ENCODE measurements at regions not wholly inside any gene's neighbourhood (a gene's known extent, or its start where the extent isn't known, plus 50 kb on each side); places are given as distances from the start of the nearest gene placed in this dataset.

DNA sequence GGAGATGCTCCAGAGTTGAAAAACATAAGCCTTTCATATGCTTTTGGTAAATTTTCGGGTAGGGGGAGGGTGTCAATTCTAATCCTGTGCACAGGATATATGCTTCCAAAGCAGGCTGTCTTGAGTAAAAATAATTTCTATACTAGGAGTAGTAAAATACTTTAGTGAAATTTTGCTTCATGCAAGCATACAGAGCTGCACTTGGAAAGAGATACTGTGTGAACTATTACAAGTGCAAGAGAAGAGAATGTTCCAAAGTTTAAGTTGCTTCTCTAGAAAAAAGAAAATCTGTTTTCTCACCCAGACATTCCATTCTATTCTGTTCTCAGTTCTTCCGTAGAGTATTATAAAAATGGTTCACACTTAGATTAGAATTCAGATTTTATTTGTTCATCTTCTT, 324.6 kb upstream of the AADAT start:
- H3K27me3 ChIP-seq (replicated peaks; ENCODE audit: control insufficient read depth, insufficient read depth, low read length) = no peaks in the 10 kb centered on the region
- H3K9ac ChIP-seq (ENCODE audit: low read length) = no peak overlapping the region
- H3K4me3 ChIP-seq (ENCODE audit: low read length) = no peak overlapping the region
- no peaks in the 10 kb centered on the region for H3K36me3 ChIP-seq (ENCODE audit: control insufficient read depth, insufficient read depth, low read length, severe bottlenecking)
- no peaks in the 10 kb centered on the region for H3K4me1 ChIP-seq (ENCODE audit: control insufficient read depth, insufficient read depth, low read length)
- no peak for DNase-seq (ENCODE audit: low read depth)
- H3K9me3 ChIP-seq (ENCODE audit: control insufficient read depth, low read length) = no peaks in the 10 kb centered on the region

DNA sequence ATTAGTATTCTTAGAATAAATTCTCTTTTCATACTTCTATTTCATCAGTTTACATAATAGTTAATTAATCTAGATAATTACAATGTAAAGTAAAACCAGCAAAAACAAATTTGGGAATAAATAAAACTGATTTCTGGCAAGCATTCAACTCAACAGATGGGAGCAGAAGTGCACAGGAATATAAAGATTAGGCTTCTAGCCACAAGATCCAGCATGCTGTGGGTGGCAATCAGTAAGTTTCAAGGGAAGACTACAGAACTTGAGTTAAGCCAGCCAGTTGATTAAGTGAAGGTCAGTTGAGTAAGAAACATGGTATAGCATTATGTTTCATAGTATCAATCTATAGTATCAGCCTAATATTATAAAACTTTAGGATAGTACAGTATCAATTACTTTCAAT, 324.2 kb upstream of the AADAT start:
- H3K4me1 ChIP-seq (ENCODE audit: control insufficient read depth, insufficient read depth, low read length) = no peaks in the 10 kb centered on the region
- H3K27me3 ChIP-seq (replicated peaks; ENCODE audit: control insufficient read depth, insufficient read depth, low read length) = no peaks in the 10 kb centered on the region
- no peak for DNase-seq (ENCODE audit: low read depth)
- no peak overlapping the region for H3K4me3 ChIP-seq (ENCODE audit: low read length)
- no peak overlapping the region for H3K9ac ChIP-seq (ENCODE audit: low read length)
- H3K9me3 ChIP-seq (ENCODE audit: control insufficient read depth, low read length) = no peaks in the 10 kb centered on the region
- no peaks in the 10 kb centered on the region for H3K36me3 ChIP-seq (ENCODE audit: control insufficient read depth, insufficient read depth, low read length, severe bottlenecking)

DNA sequence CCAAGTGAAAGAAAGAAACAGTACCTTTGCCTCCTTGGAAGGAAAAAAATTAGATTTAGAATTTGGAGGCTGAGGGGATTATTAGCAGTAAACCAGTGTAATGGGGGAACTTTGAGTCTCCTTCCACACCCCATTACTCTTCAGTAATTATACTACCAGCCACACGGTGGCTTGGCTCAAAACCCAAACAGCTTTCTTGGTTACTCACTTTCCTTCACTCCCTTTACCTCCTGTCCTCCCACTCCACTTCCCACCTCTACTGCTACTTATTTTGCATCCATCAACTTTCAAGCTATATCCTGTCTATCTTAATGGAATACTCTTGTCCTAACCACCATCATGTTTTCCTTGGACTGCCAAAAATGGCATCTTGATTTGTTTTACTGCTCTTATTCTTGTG, 310.6 kb upstream of the AADAT start:
- H3K4me1 ChIP-seq (ENCODE audit: control insufficient read depth, insufficient read depth, low read length) = no peaks in the 10 kb centered on the region
- H3K36me3 ChIP-seq (ENCODE audit: control insufficient read depth, insufficient read depth, low read length, severe bottlenecking) = no peaks in the 10 kb centered on the region
- no peak overlapping the region for H3K9ac ChIP-seq (ENCODE audit: low read length)
- no peaks in the 10 kb centered on the region for H3K27me3 ChIP-seq (replicated peaks; ENCODE audit: control insufficient read depth, insufficient read depth, low read length)
- H3K9me3 ChIP-seq (ENCODE audit: control insufficient read depth, low read length) = no peaks in the 10 kb centered on the region
- H3K4me3 ChIP-seq (ENCODE audit: low read length) = no peak overlapping the region
- no peak for DNase-seq (ENCODE audit: low read depth)

DNA sequence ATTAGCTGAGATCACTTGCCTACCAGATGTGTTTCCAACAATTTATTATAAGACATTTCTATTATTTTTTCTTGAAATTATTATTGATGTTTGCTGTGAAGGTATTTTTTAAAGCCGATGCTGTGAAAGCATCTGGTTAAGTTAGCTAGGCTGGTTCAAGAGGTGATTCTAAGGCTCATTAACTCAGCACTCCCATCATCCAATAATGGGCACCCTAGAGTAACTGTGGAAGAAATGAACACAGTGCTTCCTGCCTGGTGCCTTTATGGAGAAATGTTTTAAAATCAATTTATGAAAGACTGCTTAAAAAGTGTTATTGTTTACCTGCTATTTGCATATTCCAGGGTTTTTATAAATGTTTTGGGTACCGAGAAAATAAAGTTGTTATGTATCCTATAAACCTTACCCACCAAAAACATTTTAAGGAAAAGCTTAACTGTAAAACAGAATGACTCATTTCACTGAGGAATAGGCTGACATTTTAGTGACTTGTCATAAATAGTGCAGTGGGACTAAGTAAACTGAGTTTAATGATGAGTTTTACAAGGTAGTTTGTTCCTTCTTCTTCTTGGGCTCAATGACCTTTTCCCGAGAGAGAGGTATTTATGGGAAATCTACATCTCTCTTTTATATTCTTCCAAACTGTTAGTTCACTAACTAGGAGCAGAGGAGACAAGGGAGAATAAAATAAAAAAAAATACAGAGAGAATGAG, 310.0 kb upstream of the AADAT start:
- no peaks in the 10 kb centered on the region for H3K9me3 ChIP-seq (ENCODE audit: control insufficient read depth, low read length)
- H3K27me3 ChIP-seq (replicated peaks; ENCODE audit: control insufficient read depth, insufficient read depth, low read length) = no peaks in the 10 kb centered on the region
- H3K4me1 ChIP-seq (ENCODE audit: control insufficient read depth, insufficient read depth, low read length) = no peaks in the 10 kb centered on the region
- H3K36me3 ChIP-seq (ENCODE audit: control insufficient read depth, insufficient read depth, low read length, severe bottlenecking) = no peaks in the 10 kb centered on the region
- no peak overlapping the region for H3K9ac ChIP-seq (ENCODE audit: low read length)
- H3K4me3 ChIP-seq (ENCODE audit: low read length) = no peak overlapping the region
- DNase-seq (ENCODE audit: low read depth) = no peak

DNA sequence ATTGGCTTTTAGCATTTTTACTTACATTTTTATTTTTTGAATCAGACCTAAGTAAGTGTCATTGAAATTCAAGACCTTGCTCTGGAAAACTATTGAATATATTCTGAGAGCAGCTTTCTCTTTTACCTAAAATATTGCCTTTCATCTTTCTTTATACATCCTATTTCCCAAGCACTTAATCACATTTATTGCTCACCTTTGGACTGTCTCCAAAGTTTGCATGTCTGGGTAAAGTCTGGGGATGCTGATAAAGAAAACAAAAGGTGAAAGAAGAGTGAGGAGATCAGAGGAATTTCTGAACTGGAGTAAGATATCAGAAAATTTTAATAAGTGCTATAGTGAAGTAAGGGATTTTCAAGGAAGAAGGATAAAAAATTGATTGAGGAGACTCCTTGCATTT, 308.5 kb upstream of the AADAT start:
- Histone ChIP-seq H3K27me3 (replicated peaks; ENCODE audit: control insufficient read depth, insufficient read depth, low read length) (no peaks in the 10 kb centered on the region), H3K9ac (ENCODE audit: low read length) (no peak overlapping the region), H3K9me3 (ENCODE audit: control insufficient read depth, low read length) (no peaks in the 10 kb centered on the region), H3K36me3 (ENCODE audit: control insufficient read depth, insufficient read depth, low read length, severe bottlenecking) (no peaks in the 10 kb centered on the region), H3K4me1 (ENCODE audit: control insufficient read depth, insufficient read depth, low read length) (no peaks in the 10 kb centered on the region), H3K4me3 (ENCODE audit: low read length) (no peak overlapping the region)
- no peak for DNase-seq (ENCODE audit: low read depth)

DNA sequence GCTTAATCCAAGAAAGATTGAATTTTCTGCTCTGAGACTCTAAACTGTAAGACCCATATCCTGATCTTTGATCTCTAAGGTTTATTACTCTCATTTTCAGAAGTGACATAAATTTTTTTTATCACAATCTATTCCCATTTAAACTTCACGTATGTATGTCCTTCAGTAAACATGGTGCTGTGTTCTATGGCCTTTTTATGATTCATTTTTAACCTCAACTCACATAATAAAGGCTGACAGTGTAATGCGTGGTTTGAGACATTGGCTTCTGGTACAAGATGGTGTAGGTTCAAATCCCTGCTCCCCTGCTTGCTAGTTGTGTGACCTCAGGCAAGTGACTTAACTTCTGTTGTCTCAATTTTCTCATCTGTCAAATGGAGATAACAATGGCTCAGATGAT, 306.0 kb upstream of the AADAT start:
- DNase-seq (ENCODE audit: low read depth) = no peak
- Histone ChIP-seq H3K36me3 (ENCODE audit: control insufficient read depth, insufficient read depth, low read length, severe bottlenecking) (no peaks in the 10 kb centered on the region), H3K4me1 (ENCODE audit: control insufficient read depth, insufficient read depth, low read length) (peaks cover 3% of the 10 kb centered on the region), H3K9me3 (ENCODE audit: control insufficient read depth, low read length) (no peaks in the 10 kb centered on the region), H3K4me3 (ENCODE audit: low read length) (no peak overlapping the region), H3K27me3 (replicated peaks; ENCODE audit: control insufficient read depth, insufficient read depth, low read length) (no peaks in the 10 kb centered on the region), H3K9ac (ENCODE audit: low read length) (no peak overlapping the region)

DNA sequence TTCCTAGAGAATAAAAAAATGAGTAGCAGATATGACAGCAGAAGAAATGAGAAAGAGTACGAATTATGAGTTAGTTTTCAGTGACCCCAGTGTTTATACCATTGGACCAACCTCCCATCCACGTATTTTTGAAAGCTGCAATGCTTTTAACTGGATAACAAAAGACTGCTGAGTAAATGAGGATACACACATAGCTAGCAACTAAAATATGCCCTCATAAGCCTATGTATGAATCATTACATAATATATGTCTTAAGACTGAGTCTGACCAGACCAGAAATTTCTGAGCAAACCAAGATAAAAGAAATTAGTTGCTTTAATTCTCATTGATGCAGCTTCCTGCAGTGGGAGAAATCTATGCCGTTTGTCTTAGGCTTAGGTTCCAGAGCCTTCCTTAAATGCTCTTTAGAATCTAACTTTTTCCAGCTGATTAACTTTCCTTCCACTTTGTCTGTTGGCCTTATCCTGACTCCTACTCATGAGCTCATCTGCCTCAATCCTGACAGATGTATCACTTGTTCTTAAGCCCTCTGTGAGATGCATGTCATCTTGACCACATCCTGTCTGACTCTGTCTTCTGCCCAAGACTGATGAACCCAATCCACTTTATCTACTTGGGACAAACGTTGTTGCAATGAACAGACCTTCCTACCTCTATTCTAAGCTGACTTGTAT, 301.4 kb upstream of the AADAT start:
- peak; percentile 56 for DNase-seq (ENCODE audit: low read depth)
- Histone ChIP-seq H3K4me3 (ENCODE audit: low read length) (no peak overlapping the region), H3K9ac (ENCODE audit: low read length) (no peak overlapping the region), H3K9me3 (ENCODE audit: control insufficient read depth, low read length) (no peaks in the 10 kb centered on the region), H3K36me3 (ENCODE audit: control insufficient read depth, insufficient read depth, low read length, severe bottlenecking) (no peaks in the 10 kb centered on the region), H3K27me3 (replicated peaks; ENCODE audit: control insufficient read depth, insufficient read depth, low read length) (no peaks in the 10 kb centered on the region), H3K4me1 (ENCODE audit: control insufficient read depth, insufficient read depth, low read length) (peaks cover 7% of the 10 kb centered on the region)

DNA sequence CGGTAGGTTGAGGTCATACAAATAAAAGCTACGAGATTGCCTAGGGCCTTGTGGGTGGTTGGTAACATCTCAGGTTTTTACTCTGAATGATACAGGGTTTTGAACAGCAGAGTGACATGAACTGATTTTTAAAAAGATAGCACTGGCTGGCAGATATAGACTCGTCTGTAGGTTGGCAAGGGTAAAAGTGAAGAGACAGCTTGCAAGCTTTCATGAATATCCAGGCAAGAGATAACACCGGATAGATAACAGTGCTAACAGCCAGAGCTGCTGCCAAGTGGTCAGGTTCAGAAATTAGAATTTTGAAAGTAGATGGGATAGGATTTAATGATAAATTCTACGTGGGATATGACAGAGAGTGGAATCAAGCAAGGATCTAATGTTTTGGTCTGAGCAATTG, 299.7 kb upstream of the AADAT start:
- H3K4me3 ChIP-seq (ENCODE audit: low read length) = no peak overlapping the region
- no peaks in the 10 kb centered on the region for H3K9me3 ChIP-seq (ENCODE audit: control insufficient read depth, low read length)
- DNase-seq (ENCODE audit: low read depth) = no peak
- H3K36me3 ChIP-seq (ENCODE audit: control insufficient read depth, insufficient read depth, low read length, severe bottlenecking) = no peaks in the 10 kb centered on the region
- no peak overlapping the region for H3K9ac ChIP-seq (ENCODE audit: low read length)
- H3K4me1 ChIP-seq (ENCODE audit: control insufficient read depth, insufficient read depth, low read length) = peaks cover 7% of the 10 kb centered on the region
- H3K27me3 ChIP-seq (replicated peaks; ENCODE audit: control insufficient read depth, insufficient read depth, low read length) = no peaks in the 10 kb centered on the region

DNA sequence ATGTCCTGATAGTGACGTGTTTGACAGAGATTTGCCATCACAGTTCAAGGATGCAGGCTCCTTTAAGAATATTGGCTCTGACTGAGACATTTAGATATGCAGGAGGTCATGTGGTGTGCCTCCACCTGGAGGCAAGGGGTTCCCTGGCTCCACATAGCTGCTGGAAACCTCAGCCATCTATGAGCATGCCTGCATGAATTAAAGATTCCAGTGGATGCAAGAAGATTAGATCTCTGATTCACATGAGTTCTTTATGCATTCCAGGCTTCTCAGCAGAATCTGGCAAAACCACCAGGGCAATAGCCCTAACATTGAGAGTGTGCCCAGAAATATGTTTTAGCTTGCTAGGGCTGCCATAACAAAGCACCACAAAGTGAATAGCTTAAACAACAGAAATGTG, 298.5 kb upstream of the AADAT start:
- H3K4me1 ChIP-seq (ENCODE audit: control insufficient read depth, insufficient read depth, low read length) = peaks cover 7% of the 10 kb centered on the region
- peak; percentile 62 for DNase-seq (ENCODE audit: low read depth)
- H3K27me3 ChIP-seq (replicated peaks; ENCODE audit: control insufficient read depth, insufficient read depth, low read length) = no peaks in the 10 kb centered on the region

DNA sequence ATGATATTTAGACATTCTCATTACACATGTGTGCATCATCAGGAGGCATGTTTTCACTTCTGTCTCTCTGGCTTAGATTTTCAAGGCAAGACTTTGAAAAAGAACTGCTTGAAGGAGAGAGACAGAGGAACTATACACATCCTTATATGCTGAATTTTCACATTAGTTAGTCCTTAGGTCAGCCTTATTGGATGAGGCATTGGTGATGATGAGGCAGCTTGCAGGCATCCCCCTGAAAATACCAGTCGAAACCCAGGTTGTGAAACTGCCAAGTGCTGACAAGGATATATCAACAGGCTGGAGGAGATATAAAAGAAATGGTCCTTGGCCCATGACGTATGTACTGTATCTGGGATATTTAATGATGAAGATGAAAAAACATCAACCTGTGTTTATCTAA, 297.2 kb upstream of the AADAT start:
- DNase-seq (ENCODE audit: low read depth) = peak; percentile 69
- no peaks in the 10 kb centered on the region for H3K36me3 ChIP-seq (ENCODE audit: control insufficient read depth, insufficient read depth, low read length, severe bottlenecking)
- H3K9ac ChIP-seq (ENCODE audit: low read length) = no peak overlapping the region
- H3K4me3 ChIP-seq (ENCODE audit: low read length) = no peak overlapping the region
- no peaks in the 10 kb centered on the region for H3K9me3 ChIP-seq (ENCODE audit: control insufficient read depth, low read length)
- peaks cover 7% of the 10 kb centered on the region for H3K4me1 ChIP-seq (ENCODE audit: control insufficient read depth, insufficient read depth, low read length)
- no peaks in the 10 kb centered on the region for H3K27me3 ChIP-seq (replicated peaks; ENCODE audit: control insufficient read depth, insufficient read depth, low read length)

More for the DNA sequence above, 298.5 kb upstream of the AADAT start:
- Histone ChIP-seq H3K9ac (ENCODE audit: low read length) (no peak overlapping the region), H3K9me3 (ENCODE audit: control insufficient read depth, low read length) (no peaks in the 10 kb centered on the region), H3K4me3 (ENCODE audit: low read length) (no peak overlapping the region), H3K36me3 (ENCODE audit: control insufficient read depth, insufficient read depth, low read length, severe bottlenecking) (no peaks in the 10 kb centered on the region)

DNA sequence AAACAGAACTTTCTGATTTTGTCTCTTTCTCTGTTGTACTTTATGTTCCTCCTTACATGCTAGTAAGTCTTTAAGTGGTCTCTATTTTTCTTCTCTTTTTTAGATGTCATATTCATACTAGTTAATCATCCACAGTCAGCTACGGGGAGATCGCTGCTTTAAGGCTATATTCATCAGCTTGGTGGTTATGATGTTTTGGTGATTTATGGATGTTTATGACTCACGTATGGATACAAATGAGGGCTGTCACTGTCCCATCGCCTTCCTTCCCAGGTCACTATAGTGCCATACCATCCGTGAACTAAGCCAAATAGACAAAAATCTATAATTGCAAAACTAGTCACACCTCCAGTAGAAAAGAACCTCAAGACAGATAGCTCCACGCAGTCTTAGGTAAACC, 296.8 kb upstream of the AADAT start:
- no peak for DNase-seq (ENCODE audit: low read depth)
- H3K4me1 ChIP-seq (ENCODE audit: control insufficient read depth, insufficient read depth, low read length) = peaks cover 7% of the 10 kb centered on the region

DNA sequence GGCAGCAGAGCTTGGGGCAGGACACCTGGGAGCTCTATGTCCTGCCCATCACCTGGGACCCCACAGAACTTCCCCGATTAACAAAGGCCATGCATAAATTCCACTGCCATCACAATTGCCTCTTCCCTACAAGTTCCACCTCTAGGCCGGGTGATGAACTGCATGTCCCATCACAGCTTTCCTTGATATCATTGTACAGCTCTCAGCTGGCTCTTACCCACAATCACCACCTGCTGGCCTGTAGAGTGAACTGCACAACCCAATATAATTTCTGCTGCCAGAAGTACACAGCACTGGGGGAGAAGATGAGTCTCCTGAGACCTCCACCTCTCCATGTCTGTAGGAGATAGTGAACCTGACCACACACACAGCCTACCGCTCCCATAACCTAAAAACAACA, 285.0 kb upstream of the AADAT start:
- no peaks in the 10 kb centered on the region for H3K27me3 ChIP-seq (replicated peaks; ENCODE audit: control insufficient read depth, insufficient read depth, low read length)
- no peak overlapping the region for H3K4me3 ChIP-seq (ENCODE audit: low read length)
- no peak overlapping the region for H3K9ac ChIP-seq (ENCODE audit: low read length)
- no peaks in the 10 kb centered on the region for H3K36me3 ChIP-seq (ENCODE audit: control insufficient read depth, insufficient read depth, low read length, severe bottlenecking)
- peaks cover 19% of the 10 kb centered on the region for H3K9me3 ChIP-seq (ENCODE audit: control insufficient read depth, low read length)
- DNase-seq (ENCODE audit: low read depth) = no peak
- no peaks in the 10 kb centered on the region for H3K4me1 ChIP-seq (ENCODE audit: control insufficient read depth, insufficient read depth, low read length)

More for the DNA sequence above, 296.8 kb upstream of the AADAT start:
- no peak overlapping the region for H3K9ac ChIP-seq (ENCODE audit: low read length)
- no peak overlapping the region for H3K4me3 ChIP-seq (ENCODE audit: low read length)
- H3K9me3 ChIP-seq (ENCODE audit: control insufficient read depth, low read length) = no peaks in the 10 kb centered on the region
- H3K36me3 ChIP-seq (ENCODE audit: control insufficient read depth, insufficient read depth, low read length, severe bottlenecking) = no peaks in the 10 kb centered on the region
- no peaks in the 10 kb centered on the region for H3K27me3 ChIP-seq (replicated peaks; ENCODE audit: control insufficient read depth, insufficient read depth, low read length)
